HCT116 (cell line): ENCODE measurements at regions not wholly inside any gene's neighbourhood (a gene's known extent, or its start where the extent isn't known, plus 50 kb on each side); places are given as distances from the start of the nearest gene placed in this dataset.

ENCODE experiments used
- ELF1 ChIP-seq: IDR thresholded peaks from 2 replicates; pipeline ENCODE4 v1.6.1; 2012; ENCODE audit warnings: low read depth, borderline replicate concordance
- EZH2 ChIP-seq: fragments of 200-600 bp; sonication (generic); IDR thresholded peaks from 2 replicates; pipeline ENCODE4 v1.6.1; 2017; ENCODE audit warnings: antibody characterized with exemption, mixed run types
- FOSL1 ChIP-seq: IDR thresholded peaks from 2 replicates; pipeline ENCODE4 v1.6.1; 2012; ENCODE audit warnings: low read depth
- POLR2A ChIP-seq: IDR thresholded peaks from 2 replicates; pipeline ENCODE4 v1.7.0; 2011; ENCODE audit warnings: borderline replicate concordance; ENCODE audit not compliant: insufficient read depth, insufficient read length; ENCODE audit errors: extremely low read depth
- POLR2AphosphoS5 ChIP-seq: IDR thresholded peaks from 2 replicates; pipeline ENCODE4 v1.6.1; 2011; ENCODE audit warnings: mild to moderate bottlenecking, low read depth, low read length, moderate library complexity
- RAD21 ChIP-seq: IDR thresholded peaks from 2 replicates; pipeline ENCODE4 v1.6.1; 2012; ENCODE audit warnings: low read depth, mild to moderate bottlenecking
- SIN3A ChIP-seq: IDR thresholded peaks from 2 replicates; pipeline ENCODE4 v1.6.1; 2012; ENCODE audit warnings: low read depth
- SP1 ChIP-seq: IDR thresholded peaks from 2 replicates; pipeline ENCODE4 v1.6.1; 2012; ENCODE audit warnings: low read depth
- TCF7L2 ChIP-seq: IDR thresholded peaks from 2 replicates; pipeline ENCODE4 v1.7.0; 2011; ENCODE audit warnings: borderline replicate concordance, inconsistent platforms; ENCODE audit not compliant: insufficient read depth, insufficient read length; ENCODE audit errors: extremely low read depth
- TF ChIP-seq, protein P1 (sequence below): IDR thresholded peaks from 2 replicates; pipeline ENCODE4 v1.6.1; 2012
- TF ChIP-seq, protein P2 (sequence below), 3 experiments: fragments of 200-600 bp in 1 of 3; sonication (generic) in 1 of 3; IDR thresholded peaks in 2 of 3; conservative IDR thresholded peaks in 1 of 3; 2 replicates each; pipeline ENCODE4 v1.5.1; 2012 to 2017; ENCODE audit warnings: low read depth in 2 of 3, low read length in 2 of 3, antibody characterized with exemption in 1 of 3, borderline replicate concordance in 1 of 3, control low read depth in 1 of 3, mild to moderate bottlenecking in 1 of 3, mixed read lengths in 1 of 3, mixed run types in 1 of 3, moderate library complexity in 1 of 3; ENCODE audit not compliant: insufficient read depth in 1 of 3
- TF ChIP-seq, protein P3 (sequence below): IDR thresholded peaks from 2 replicates; pipeline ENCODE4 v1.6.1; 2011; ENCODE audit warnings: mild to moderate bottlenecking, low read length, moderate library complexity; ENCODE audit not compliant: insufficient replicate concordance; ENCODE audit errors: extremely low read depth
- TF ChIP-seq, protein P4 (sequence below): IDR thresholded peaks from 2 replicates; pipeline ENCODE4 v1.6.1; 2012

DNA sequence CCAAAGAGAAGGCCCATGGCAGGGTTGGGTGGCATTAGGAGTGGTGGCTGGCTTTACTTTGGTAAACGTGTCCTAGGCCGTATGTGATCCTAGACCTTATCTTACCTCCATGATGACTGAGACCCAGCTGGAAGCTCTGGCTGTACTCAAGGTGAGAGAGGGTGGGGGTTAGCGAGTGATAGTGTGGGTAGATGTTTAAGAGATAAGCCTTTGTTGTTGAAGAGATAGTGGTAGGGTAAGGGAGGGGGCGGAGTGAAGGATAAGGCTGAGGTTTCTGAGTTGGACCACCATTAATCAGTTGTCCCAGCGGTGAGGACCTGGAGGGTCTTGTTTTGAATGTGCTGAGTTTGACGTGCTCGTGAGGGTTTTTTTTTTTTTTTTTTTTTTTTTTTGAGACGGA, 61.5 kb upstream of the ULK4 start:
- TF ChIP-seq, protein P1, sequence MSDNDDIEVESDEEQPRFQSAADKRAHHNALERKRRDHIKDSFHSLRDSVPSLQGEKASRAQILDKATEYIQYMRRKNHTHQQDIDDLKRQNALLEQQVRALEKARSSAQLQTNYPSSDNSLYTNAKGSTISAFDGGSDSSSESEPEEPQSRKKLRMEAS: no peak
- TF ChIP-seq, protein P2, sequence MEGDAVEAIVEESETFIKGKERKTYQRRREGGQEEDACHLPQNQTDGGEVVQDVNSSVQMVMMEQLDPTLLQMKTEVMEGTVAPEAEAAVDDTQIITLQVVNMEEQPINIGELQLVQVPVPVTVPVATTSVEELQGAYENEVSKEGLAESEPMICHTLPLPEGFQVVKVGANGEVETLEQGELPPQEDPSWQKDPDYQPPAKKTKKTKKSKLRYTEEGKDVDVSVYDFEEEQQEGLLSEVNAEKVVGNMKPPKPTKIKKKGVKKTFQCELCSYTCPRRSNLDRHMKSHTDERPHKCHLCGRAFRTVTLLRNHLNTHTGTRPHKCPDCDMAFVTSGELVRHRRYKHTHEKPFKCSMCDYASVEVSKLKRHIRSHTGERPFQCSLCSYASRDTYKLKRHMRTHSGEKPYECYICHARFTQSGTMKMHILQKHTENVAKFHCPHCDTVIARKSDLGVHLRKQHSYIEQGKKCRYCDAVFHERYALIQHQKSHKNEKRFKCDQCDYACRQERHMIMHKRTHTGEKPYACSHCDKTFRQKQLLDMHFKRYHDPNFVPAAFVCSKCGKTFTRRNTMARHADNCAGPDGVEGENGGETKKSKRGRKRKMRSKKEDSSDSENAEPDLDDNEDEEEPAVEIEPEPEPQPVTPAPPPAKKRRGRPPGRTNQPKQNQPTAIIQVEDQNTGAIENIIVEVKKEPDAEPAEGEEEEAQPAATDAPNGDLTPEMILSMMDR (IDR thresholded peaks at IDR 0.05 in 2 of 3, conservative IDR thresholded peaks at IDR 0.05 in 1 of 3; ENCODE audit: borderline replicate concordance in 1 of 3, insufficient read depth in 1 of 3, low read depth in 2 of 3, low read length in 2 of 3): no peak
- TF ChIP-seq RAD21 (no peak), POLR2AphosphoS5 (no peak), POLR2A (no peak), ELF1 (no peak), FOSL1 (no peak), EZH2 (no peak), TCF7L2 (no peak), SP1 (no peak), SIN3A (no peak)
- TF ChIP-seq, protein P3, sequence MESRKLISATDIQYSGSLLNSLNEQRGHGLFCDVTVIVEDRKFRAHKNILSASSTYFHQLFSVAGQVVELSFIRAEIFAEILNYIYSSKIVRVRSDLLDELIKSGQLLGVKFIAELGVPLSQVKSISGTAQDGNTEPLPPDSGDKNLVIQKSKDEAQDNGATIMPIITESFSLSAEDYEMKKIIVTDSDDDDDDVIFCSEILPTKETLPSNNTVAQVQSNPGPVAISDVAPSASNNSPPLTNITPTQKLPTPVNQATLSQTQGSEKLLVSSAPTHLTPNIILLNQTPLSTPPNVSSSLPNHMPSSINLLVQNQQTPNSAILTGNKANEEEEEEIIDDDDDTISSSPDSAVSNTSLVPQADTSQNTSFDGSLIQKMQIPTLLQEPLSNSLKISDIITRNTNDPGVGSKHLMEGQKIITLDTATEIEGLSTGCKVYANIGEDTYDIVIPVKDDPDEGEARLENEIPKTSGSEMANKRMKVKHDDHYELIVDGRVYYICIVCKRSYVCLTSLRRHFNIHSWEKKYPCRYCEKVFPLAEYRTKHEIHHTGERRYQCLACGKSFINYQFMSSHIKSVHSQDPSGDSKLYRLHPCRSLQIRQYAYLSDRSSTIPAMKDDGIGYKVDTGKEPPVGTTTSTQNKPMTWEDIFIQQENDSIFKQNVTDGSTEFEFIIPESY: no peak
- TF ChIP-seq, protein P4, sequence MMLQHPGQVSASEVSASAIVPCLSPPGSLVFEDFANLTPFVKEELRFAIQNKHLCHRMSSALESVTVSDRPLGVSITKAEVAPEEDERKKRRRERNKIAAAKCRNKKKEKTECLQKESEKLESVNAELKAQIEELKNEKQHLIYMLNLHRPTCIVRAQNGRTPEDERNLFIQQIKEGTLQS: no peak
